ENCODE measurements at regions not wholly inside any gene's neighbourhood (a gene's known extent, or its start where the extent isn't known, plus 50 kb on each side); places are given as distances from the start of the nearest gene placed in this dataset.

DNA sequence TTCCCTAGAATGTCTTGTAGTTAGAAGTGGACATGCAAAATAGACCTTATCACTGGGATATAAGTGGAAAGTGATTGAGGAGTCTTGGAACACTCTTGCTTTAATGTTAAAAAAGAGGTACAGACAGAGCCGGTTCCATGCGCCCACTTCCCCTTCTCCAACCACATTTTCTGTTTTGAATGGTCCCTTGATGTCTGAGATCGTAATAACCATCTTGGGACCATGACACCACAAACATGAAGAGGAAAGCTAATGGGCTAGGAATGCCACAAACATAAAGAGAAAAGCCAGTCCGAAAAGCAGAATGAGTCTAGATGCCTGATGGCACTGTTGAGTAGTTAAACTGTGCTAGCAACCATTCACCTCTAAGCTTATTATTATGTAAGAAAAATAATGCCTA is 54.8 kb upstream of the SPON1 start:
- Histone ChIP-seq H3K4me1 (no peaks in the 10 kb centered on the region), H3K27ac (no peak overlapping the region), H3K9me3 (peaks cover 0 to 7% of the 10 kb centered on the region in 2 donors), H3K36me3 (no peaks in the 10 kb centered on the region), H3K27me3 (no peaks in the 10 kb centered on the region), H3K4me3 (no peak overlapping the region)
- TF ChIP-seq POLR2AphosphoS5 (IDR thresholded peaks at IDR 0.05) (no peak), POLR2A (IDR thresholded peaks at IDR 0.05) (no peak), EP300 (IDR thresholded peaks at IDR 0.05; ENCODE audit: low read depth) (no peak), CTCF (IDR thresholded peaks at IDR 0.05) (no peak)
- intact Hi-C loops (cut with DNase I; ENCODE audit: low total_unique reads) (no loop called here), in situ Hi-C loops (cut with MboI; ENCODE audit: low pct_ligation_motif_present in 1 of 4, low pct_unique_long_range_greater_than_20kb in 1 of 4, low sequenced_read_pairs in 3 of 4) (no loop called here)
- 73% methylated on average over 4 of the region's 4 CpGs for WGBS, 2 donors (ENCODE audit: low coverage in 1 of 2)
- DNase-seq = no peak

DNA sequence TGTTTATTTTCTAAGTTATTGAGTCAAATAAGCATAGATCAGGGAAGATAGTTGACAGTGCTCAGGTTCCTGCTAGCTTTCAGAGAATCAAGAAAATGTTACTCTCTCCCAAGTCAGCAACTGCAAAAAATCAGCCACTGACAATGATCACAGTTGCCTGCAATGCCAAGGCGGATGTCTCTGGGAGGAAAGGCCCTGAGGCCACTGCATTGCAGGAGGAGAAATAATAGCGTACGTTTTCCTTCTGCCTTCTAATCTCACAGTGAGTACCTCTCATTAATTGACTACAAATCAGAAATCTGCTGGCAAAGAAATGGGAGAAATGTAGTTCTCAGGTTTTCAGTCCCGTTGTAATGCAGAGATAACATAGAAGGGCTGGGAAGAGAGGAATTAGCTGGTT is 54.0 kb upstream of the SPON1 start:
- TF ChIP-seq EP300 (IDR thresholded peaks at IDR 0.05; ENCODE audit: low read depth) (no peak), POLR2AphosphoS5 (IDR thresholded peaks at IDR 0.05) (no peak), POLR2A (IDR thresholded peaks at IDR 0.05) (no peak), CTCF (IDR thresholded peaks at IDR 0.05) (no peak)
- intact Hi-C loops (cut with DNase I; ENCODE audit: low total_unique reads) = no loop called here
- Histone ChIP-seq H3K27ac (no peak overlapping the region), H3K4me3 (no peak overlapping the region), H3K27me3 (no peaks in the 10 kb centered on the region), H3K36me3 (no peaks in the 10 kb centered on the region), H3K9me3 (peaks cover 0 to 7% of the 10 kb centered on the region in 2 donors), H3K4me1 (no peaks in the 10 kb centered on the region)
- in situ Hi-C loops (cut with MboI; ENCODE audit: low pct_ligation_motif_present in 1 of 4, low pct_unique_long_range_greater_than_20kb in 1 of 4, low sequenced_read_pairs in 3 of 4) = no loop called here
- 83 to 92% methylated on average over 2 to 4 of the region's 4 CpGs for WGBS, 2 donors (ENCODE audit: low coverage in 1 of 2)
- no peak for DNase-seq

Small RNAs in the stretch of these regions (small RNA-seq; reads per million reads assigned to genes)
- gene RNA5SP331 = 0 reads per million in 4 donors
